Activated CD4-positive, alpha-beta T cell treated with anti-CD3 and anti-CD28 coated beads, Interleukin-2, amount 50 U/mL, for 4 hours (primary cell): ENCODE measurements at regions not wholly inside any gene's neighbourhood (a gene's known extent, or its start where the extent isn't known, plus 50 kb on each side); places are given as distances from the start of the nearest gene placed in this dataset.
"Not testable (repeated sequence)": the region's sequence is repeated elsewhere in the genome, so short reads cannot be mapped to it uniquely, and the experiment has no call there.

ENCODE experiments used
- DNase-seq, 2 experiments: peaks; one replicate each; pipeline ENCODE4 v3.0.0-alpha.2; 2020

GRCh38 chr6:11450037-11450436 is 87.5 kb upstream of the TMEM170B start:
- no peak for DNase-seq

- DNase-seq: no peak
Measured at GRCh38 chr6:11449408-11449807, 88.1 kb upstream of the TMEM170B start.

GRCh38 chr6:11448038-11448437 is 89.5 kb upstream of the TMEM170B start:
- DNase-seq: no peak

- no peak for DNase-seq
Measured at GRCh38 chr6:11447265-11447664, 90.3 kb upstream of the TMEM170B start.

- no peak for DNase-seq
Measured at GRCh38 chr6:11445146-11445545, 92.4 kb upstream of the TMEM170B start.

GRCh38 chr6:11443125-11443524 is 94.4 kb upstream of the TMEM170B start:
- DNase-seq: not testable (repeated sequence)

- DNase-seq: no peak
Measured at GRCh38 chr6:11442495-11442894, 95.1 kb upstream of the TMEM170B start.

GRCh38 chr6:11439876-11440275 is 97.7 kb upstream of the TMEM170B start:
- DNase-seq: no peak

- no peak for DNase-seq
Measured at GRCh38 chr6:11439017-11439420, 98.5 kb upstream of the TMEM170B start.

GRCh38 chr6:11437824-11438459 is 99.6 kb upstream of the TMEM170B start:
- no peak for DNase-seq

- no peak for DNase-seq
Measured at GRCh38 chr6:11436508-11437096, 100.9 kb upstream of the TMEM170B start.

- DNase-seq: no peak
Measured at GRCh38 chr6:11434565-11435326, 102.8 kb upstream of the TMEM170B start.

- no peak for DNase-seq
Measured at GRCh38 chr6:11433860-11434259, 103.7 kb upstream of the TMEM170B start.

- no peak for DNase-seq
Measured at GRCh38 chr6:11432713-11433450, 104.7 kb upstream of the TMEM170B start.

GRCh38 chr6:11432091-11432490 is 105.5 kb upstream of the TMEM170B start:
- DNase-seq: no peak

GRCh38 chr6:11431455-11431937 is 106.1 kb upstream of the TMEM170B start:
- DNase-seq: no peak

GRCh38 chr6:11430036-11430435 is 107.5 kb upstream of the TMEM170B start:
- no peak for DNase-seq

GRCh38 chr6:11429577-11429976 is 108.0 kb upstream of the TMEM170B start:
- no peak for DNase-seq

- no peak for DNase-seq
Measured at GRCh38 chr6:11428895-11429294, 108.7 kb upstream of the TMEM170B start.

- DNase-seq: no peak
Measured at GRCh38 chr6:11428371-11428770, 109.2 kb upstream of the TMEM170B start.

GRCh38 chr6:11427723-11428245 is 109.8 kb upstream of the TMEM170B start:
- no peak for DNase-seq

- no peak for DNase-seq
Measured at GRCh38 chr6:11427091-11427722, 110.3 kb upstream of the TMEM170B start.

- no peak for DNase-seq
Measured at GRCh38 chr6:11426571-11426970, 111.0 kb upstream of the TMEM170B start.
